Endothelial cell of umbilical vein (primary cell): ENCODE measurements at regions not wholly inside any gene's neighbourhood (a gene's known extent, or its start where the extent isn't known, plus 50 kb on each side); places are given as distances from the start of the nearest gene placed in this dataset.

Experiments
- BruUV-seq: library from RNA; stranded (reverse); fragments of 400-500 nt; replicated peaks from 2 replicates; lab custom pipeline; 2021; lab: Mats Ljungman, UMichigan
- CTCF ChIA-PET: fragments of 300-600, 350-600 bp; sonication (Branson Sonifier 250); formaldehyde crosslinking; loops from one replicate; lab custom pipeline; 2021; ENCODE audit warnings: antibody characterized with exemption, inconsistent platforms; lab: Charles Lee
- POLR2A ChIA-PET: fragments of 300-600, 350-600 bp; sonication (Branson Sonifier 250); formaldehyde crosslinking; loops from one replicate; lab custom pipeline; 2021; ENCODE audit warnings: antibody characterized with exemption, inconsistent platforms; lab: Charles Lee
- DNase-seq: peaks from one replicate; pipeline ENCODE4 v3.0.0-alpha.2; 2011; ENCODE audit warnings: low read depth, low spot score
- FAIRE-seq: peaks from 2 replicates; lab custom pipeline; 2011; peaks lifted over from hg19 to GRCh38; lab: Jason Lieb, UNC
- H2AFZ ChIP-seq: 2 replicates; pipeline ENCODE4 v1.6.0; 2012; ENCODE audit warnings: low read depth, low read length, control low read depth, inconsistent platforms
- H3K27ac ChIP-seq: 2 replicates; pipeline ENCODE4 v1.5.1; 2011; ENCODE audit warnings: low read depth, mild to moderate bottlenecking, control low read depth, low read length, moderate library complexity; ENCODE audit not compliant: insufficient read depth
- H3K27me3 ChIP-seq, 2 experiments: 2 replicates each; pipeline versions ENCODE4 v1.6.0 to v1.6.1; 2011; ENCODE audit warnings: low read length in 2 of 2, mixed read lengths in 1 of 2; ENCODE audit not compliant: control insufficient read depth in 2 of 2, insufficient read depth in 2 of 2
- H3K36me3 ChIP-seq, 2 experiments: 2 replicates in 1 of 2; 3 replicates in 1 of 2; pipeline ENCODE4 v1.5.1; 2011; ENCODE audit warnings: low read length in 2 of 2, mild to moderate bottlenecking in 1 of 2, moderate library complexity in 1 of 2; ENCODE audit not compliant: control insufficient read depth in 2 of 2, insufficient read depth in 2 of 2; ENCODE audit errors: extremely low read depth in 1 of 2
- H3K4me1 ChIP-seq: 3 replicates; pipeline ENCODE4 v1.5.1; 2011; ENCODE audit warnings: mild to moderate bottlenecking, low read length; ENCODE audit not compliant: control insufficient read depth, insufficient read depth; ENCODE audit errors: extremely low read depth
- H3K4me2 ChIP-seq: 2 replicates; pipeline ENCODE4 v1.6.1; 2011; ENCODE audit warnings: low read length, control low read depth, mixed read lengths; ENCODE audit not compliant: insufficient read depth
- H3K4me3 ChIP-seq, 3 experiments: fragments of 200-600 bp in 1 of 3; sonication (generic), shearing (Covaris generic) in 1 of 3; replicated peaks in 1 of 3; 2 replicates each; pipeline ENCODE4 v1.5.1; 2011 to 2016; ENCODE audit warnings: control low read depth in 3 of 3, low read length in 3 of 3, mild to moderate bottlenecking in 2 of 3, inconsistent platforms in 1 of 3, low read depth in 1 of 3, moderate library complexity in 1 of 3; ENCODE audit not compliant: insufficient read depth in 1 of 3
- H3K79me2 ChIP-seq: 2 replicates; pipeline ENCODE4 v1.6.0; 2012; ENCODE audit warnings: low read length, inconsistent platforms; ENCODE audit not compliant: control insufficient read depth, insufficient read depth
- H3K9ac ChIP-seq: replicated peaks from 2 replicates; pipeline ENCODE3; 2011; ENCODE audit warnings: low read length, control low read depth; ENCODE audit not compliant: insufficient read depth; ENCODE audit errors: extremely low read depth
- H3K9me1 ChIP-seq: replicated peaks from 3 replicates; pipeline ENCODE4 v1.6.0; 2011; ENCODE audit warnings: mild to moderate bottlenecking, low read length; ENCODE audit not compliant: control insufficient read depth, insufficient read depth; ENCODE audit errors: extremely low read depth
- H3K9me3 ChIP-seq: replicated peaks from 2 replicates; pipeline ENCODE4 v1.5.1; 2012; ENCODE audit warnings: low read length, inconsistent platforms; ENCODE audit not compliant: control insufficient read depth, insufficient read depth
- H4K20me1 ChIP-seq: replicated peaks from 2 replicates; pipeline ENCODE3; 2011; ENCODE audit warnings: mild to moderate bottlenecking, low read length; ENCODE audit not compliant: control insufficient read depth, insufficient read depth; ENCODE audit errors: extremely low read depth
- EZH2 ChIP-seq: IDR thresholded peaks from 2 replicates; pipeline ENCODE4 v1.6.1; 2012; ENCODE audit warnings: borderline replicate concordance, low read depth, mild to moderate bottlenecking, moderate library complexity, low read length, inconsistent platforms; ENCODE audit not compliant: severe bottlenecking
- FOS ChIP-seq: IDR thresholded peaks from 2 replicates; pipeline ENCODE4 v1.6.1; 2011; ENCODE audit warnings: mild to moderate bottlenecking, low read length, moderate library complexity, borderline replicate concordance; ENCODE audit not compliant: insufficient read depth
- GATA2 ChIP-seq: IDR thresholded peaks from 2 replicates; pipeline ENCODE4 v1.7.0; 2011; ENCODE audit warnings: low read depth, mild to moderate bottlenecking, moderate library complexity, mixed read lengths, low read length; ENCODE audit not compliant: insufficient read length, insufficient read depth
- JUN ChIP-seq: IDR thresholded peaks from 2 replicates; pipeline ENCODE4 v1.6.1; 2011; ENCODE audit warnings: borderline replicate concordance, low read depth; ENCODE audit not compliant: insufficient read length, insufficient read depth
- MYC ChIP-seq: IDR thresholded peaks from one replicate; pipeline ENCODE4 v1.6.1; 2011; ENCODE audit warnings: mild to moderate bottlenecking, low read depth, low read length
- POLR2A ChIP-seq: IDR thresholded peaks from 2 replicates; pipeline ENCODE4 v1.6.1; 2012; ENCODE audit warnings: low read depth, mild to moderate bottlenecking, control low read depth, low read length
- POLR2AphosphoS5 ChIP-seq: IDR thresholded peaks from 2 replicates; pipeline ENCODE4 v1.6.1; 2012; ENCODE audit warnings: low read depth, mild to moderate bottlenecking, control low read depth, low read length, moderate library complexity; ENCODE audit not compliant: insufficient read depth
- dilution Hi-C: fragments of 300-500 bp; cut with MboI; formaldehyde crosslinking; loops from one replicate; pipeline ENCODE4 v1.15.0; 2019; ENCODE audit warnings: low sequenced_read_pairs; ENCODE audit not compliant: extremely low pct_ligation_motif_present
- intact Hi-C: fragments of 100-400 bp; cut with micrococcal nuclease; formaldehyde crosslinking; loops from one replicate; pipeline ENCODE4 v1.10.0; 2022
- TF ChIP-seq, protein P1 (sequence below): IDR thresholded peaks from 2 replicates; pipeline ENCODE4 v1.6.1; 2011; ENCODE audit not compliant: insufficient read depth, insufficient read length
- TF ChIP-seq, protein P2 (sequence below), 2 donors: IDR thresholded peaks; 1 replicate in 1 of 2; 2 replicates in 1 of 2; pipeline ENCODE4 v1.5.1; 2011; ENCODE audit warnings: low read length in 2 of 2, mild to moderate bottlenecking in 2 of 2, moderate library complexity in 2 of 2, control low read depth in 1 of 2, inconsistent platforms in 1 of 2, low read depth in 1 of 2; ENCODE audit not compliant: insufficient read depth in 1 of 2; ENCODE audit errors: extremely low read depth in 1 of 2

DNA sequence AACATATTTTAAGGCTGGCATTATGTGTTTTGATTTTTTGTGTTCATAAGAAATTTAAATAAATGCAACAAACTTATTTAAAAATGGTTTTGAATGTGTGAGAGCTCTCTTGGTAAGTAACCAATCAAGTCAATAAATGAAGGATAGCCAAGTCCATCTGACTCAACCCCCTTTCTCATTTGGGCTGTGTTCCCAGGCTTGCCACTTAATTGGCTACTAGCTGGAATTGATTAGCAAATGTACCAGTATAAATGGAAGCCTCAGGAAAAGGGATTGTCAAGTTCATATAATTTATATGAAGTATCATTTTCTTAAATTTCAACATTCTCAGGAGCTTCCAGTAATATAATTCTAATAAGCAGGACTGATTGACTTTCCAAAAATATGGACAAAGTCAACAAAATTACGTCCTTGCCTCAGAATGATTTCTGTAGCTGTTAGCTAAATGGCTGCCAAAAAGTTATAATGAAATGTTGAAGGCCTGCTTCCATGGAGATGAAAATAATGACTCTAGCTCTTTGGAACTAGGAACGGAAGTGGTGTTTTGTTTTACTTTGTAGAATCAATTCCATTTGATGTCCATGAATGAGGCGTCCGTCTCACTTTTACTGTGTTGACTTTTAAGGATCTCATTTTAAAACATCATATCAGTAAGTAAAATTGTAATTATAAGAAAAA is 614.9 kb downstream of the CDH26 start:
- Histone ChIP-seq H3K9ac (no peak overlapping the region), H3K4me3 (no peak overlapping the region), H3K27ac (no peak overlapping the region), H3K27me3 (no peaks in the 10 kb centered on the region), H3K4me1 (no peaks in the 10 kb centered on the region), H4K20me1 (no peaks in the 10 kb centered on the region), H3K79me2 (no peaks in the 10 kb centered on the region), H3K4me2 (no peak overlapping the region), H3K9me3 (peaks cover 5% of the 10 kb centered on the region), H2AFZ (no peak overlapping the region), H3K36me3 (no peaks in the 10 kb centered on the region), H3K9me1 (no peaks in the 10 kb centered on the region)
- CTCF ChIA-PET, result no interaction called here
- dilution Hi-C loops (no loop called here), intact Hi-C loops (no loop called here)
- DNase-seq (no peak), FAIRE-seq (no peak)
- BruUV-seq, result no TSS peak
- POLR2A ChIA-PET, result interaction anchor here (0.7 kb wide), 1 partner anchor 33 kb away, joined by 3 read pairs; no protein-coding TSS in a partner anchor
- TF ChIP-seq FOS, result no peak
- TF ChIP-seq MYC, result no peak
- no peak for TF ChIP-seq EZH2
- TF ChIP-seq GATA2, result no peak
- no peak for TF ChIP-seq POLR2AphosphoS5
- no peak for TF ChIP-seq POLR2A
- TF ChIP-seq JUN, result no peak
- TF ChIP-seq, protein P1, sequence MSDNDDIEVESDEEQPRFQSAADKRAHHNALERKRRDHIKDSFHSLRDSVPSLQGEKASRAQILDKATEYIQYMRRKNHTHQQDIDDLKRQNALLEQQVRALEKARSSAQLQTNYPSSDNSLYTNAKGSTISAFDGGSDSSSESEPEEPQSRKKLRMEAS, result no peak
- TF ChIP-seq, protein P2, sequence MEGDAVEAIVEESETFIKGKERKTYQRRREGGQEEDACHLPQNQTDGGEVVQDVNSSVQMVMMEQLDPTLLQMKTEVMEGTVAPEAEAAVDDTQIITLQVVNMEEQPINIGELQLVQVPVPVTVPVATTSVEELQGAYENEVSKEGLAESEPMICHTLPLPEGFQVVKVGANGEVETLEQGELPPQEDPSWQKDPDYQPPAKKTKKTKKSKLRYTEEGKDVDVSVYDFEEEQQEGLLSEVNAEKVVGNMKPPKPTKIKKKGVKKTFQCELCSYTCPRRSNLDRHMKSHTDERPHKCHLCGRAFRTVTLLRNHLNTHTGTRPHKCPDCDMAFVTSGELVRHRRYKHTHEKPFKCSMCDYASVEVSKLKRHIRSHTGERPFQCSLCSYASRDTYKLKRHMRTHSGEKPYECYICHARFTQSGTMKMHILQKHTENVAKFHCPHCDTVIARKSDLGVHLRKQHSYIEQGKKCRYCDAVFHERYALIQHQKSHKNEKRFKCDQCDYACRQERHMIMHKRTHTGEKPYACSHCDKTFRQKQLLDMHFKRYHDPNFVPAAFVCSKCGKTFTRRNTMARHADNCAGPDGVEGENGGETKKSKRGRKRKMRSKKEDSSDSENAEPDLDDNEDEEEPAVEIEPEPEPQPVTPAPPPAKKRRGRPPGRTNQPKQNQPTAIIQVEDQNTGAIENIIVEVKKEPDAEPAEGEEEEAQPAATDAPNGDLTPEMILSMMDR (IDR thresholded peaks at IDR 0.05; ENCODE audit: extremely low read depth in 1 of 2, insufficient read depth in 1 of 2, low read depth in 1 of 2, low read length in 2 of 2), result no peak
